ENCODE measurements at regions not wholly inside any gene's neighbourhood (a gene's known extent, or its start where the extent isn't known, plus 50 kb on each side); places are given as distances from the start of the nearest gene placed in this dataset.

GRCh38 chr21:24007592-24007991, 1599.7 kb downstream of the MRPL39 start:
- 16 to 18% methylated on average over 5 of the region's 5 CpGs for WGBS, 2 experiments (ENCODE audit: low coverage in 1 of 2, low lambda C conversion rate in 2 of 2, missing lambda C conversion rate in 2 of 2)
- Histone ChIP-seq H3K9ac (no peak overlapping the region), H3K79me2 (ENCODE audit: insufficient read depth) (no peaks in the 10 kb centered on the region), H3K27me3 (replicated peaks; ENCODE audit: insufficient read depth) (no peaks in the 10 kb centered on the region), H3K9me3 (ENCODE audit: low read depth) (peaks cover 4% of the 10 kb centered on the region), H3K27ac (no peak overlapping the region), H3K9me2 (ENCODE audit: insufficient read depth) (no peaks in the 10 kb centered on the region), H3K36me3 (ENCODE audit: low read depth) (no peaks in the 10 kb centered on the region), H4K20me1 (ENCODE audit: insufficient read depth) (no peaks in the 10 kb centered on the region), H2AFZ (no peak overlapping the region), H3K4me2 (ENCODE audit: unreplicated experiment) (no peak overlapping the region), H3K4me1 (ENCODE audit: insufficient read depth) (no peaks in the 10 kb centered on the region), H3F3A (ENCODE audit: insufficient read depth) (no peaks in the 10 kb centered on the region), H3K4me3 (no peak overlapping the region)
- no peak for DNase-seq
- no peak for TF ChIP-seq EZH2 (IDR thresholded peaks at IDR 0.05; ENCODE audit: insufficient read depth, poor library complexity, severe bottlenecking)
- no peak for TF ChIP-seq EZH2phosphoT487 (IDR thresholded peaks at IDR 0.05; ENCODE audit: insufficient read depth, low read depth)
- in situ Hi-C loops (cut with MboI): no loop called here

- Histone ChIP-seq H3K4me2 (ENCODE audit: unreplicated experiment) (no peak overlapping the region), H3F3A (ENCODE audit: insufficient read depth) (no peaks in the 10 kb centered on the region), H3K79me2 (ENCODE audit: insufficient read depth) (no peaks in the 10 kb centered on the region), H3K4me1 (ENCODE audit: insufficient read depth) (no peaks in the 10 kb centered on the region), H3K9me2 (ENCODE audit: insufficient read depth) (no peaks in the 10 kb centered on the region), H4K20me1 (ENCODE audit: insufficient read depth) (no peaks in the 10 kb centered on the region), H2AFZ (no peak overlapping the region), H3K9ac (no peak overlapping the region), H3K4me3 (no peak overlapping the region), H3K36me3 (ENCODE audit: low read depth) (no peaks in the 10 kb centered on the region), H3K27me3 (replicated peaks; ENCODE audit: insufficient read depth) (no peaks in the 10 kb centered on the region), H3K9me3 (ENCODE audit: low read depth) (no peaks in the 10 kb centered on the region), H3K27ac (no peak overlapping the region)
- in situ Hi-C loops (cut with MboI): no loop called here
- TF ChIP-seq EZH2 (IDR thresholded peaks at IDR 0.05; ENCODE audit: insufficient read depth, poor library complexity, severe bottlenecking): no peak
- no peak for TF ChIP-seq EZH2phosphoT487 (IDR thresholded peaks at IDR 0.05; ENCODE audit: insufficient read depth, low read depth)
- DNase-seq: no peak
These were observed 1620.3 kb downstream of the MRPL39 start for GRCh38 chr21:23986987-23987386.

GRCh38 chr21:23986214-23986613, 1621.1 kb downstream of the MRPL39 start:
- Histone ChIP-seq H3K36me3 (ENCODE audit: low read depth) (no peaks in the 10 kb centered on the region), H2AFZ (no peak overlapping the region), H3K4me2 (ENCODE audit: unreplicated experiment) (no peak overlapping the region), H3K4me3 (no peak overlapping the region), H4K20me1 (ENCODE audit: insufficient read depth) (no peaks in the 10 kb centered on the region), H3K9me3 (ENCODE audit: low read depth) (no peaks in the 10 kb centered on the region), H3F3A (ENCODE audit: insufficient read depth) (no peaks in the 10 kb centered on the region), H3K79me2 (ENCODE audit: insufficient read depth) (no peaks in the 10 kb centered on the region), H3K27ac (no peak overlapping the region), H3K9me2 (ENCODE audit: insufficient read depth) (no peaks in the 10 kb centered on the region), H3K4me1 (ENCODE audit: insufficient read depth) (no peaks in the 10 kb centered on the region), H3K9ac (no peak overlapping the region), H3K27me3 (replicated peaks; ENCODE audit: insufficient read depth) (no peaks in the 10 kb centered on the region)
- in situ Hi-C loops (cut with MboI): no loop called here
- no peak for DNase-seq
- TF ChIP-seq EZH2 (IDR thresholded peaks at IDR 0.05; ENCODE audit: insufficient read depth, poor library complexity, severe bottlenecking) (no peak), EZH2phosphoT487 (IDR thresholded peaks at IDR 0.05; ENCODE audit: insufficient read depth, low read depth) (no peak)
- 11 to 15% methylated on average over 2 of the region's 2 CpGs for WGBS, 2 experiments (ENCODE audit: low coverage in 1 of 2, low lambda C conversion rate in 2 of 2, missing lambda C conversion rate in 2 of 2)

GRCh38 chr21:23982546-23982945, 1624.7 kb downstream of the MRPL39 start:
- Histone ChIP-seq H3F3A (ENCODE audit: insufficient read depth) (no peaks in the 10 kb centered on the region), H3K4me3 (no peak overlapping the region), H3K27ac (no peak overlapping the region), H2AFZ (no peak overlapping the region), H3K9me3 (ENCODE audit: low read depth) (no peaks in the 10 kb centered on the region), H3K79me2 (ENCODE audit: insufficient read depth) (no peaks in the 10 kb centered on the region), H3K9ac (no peak overlapping the region), H4K20me1 (ENCODE audit: insufficient read depth) (no peaks in the 10 kb centered on the region), H3K27me3 (replicated peaks; ENCODE audit: insufficient read depth) (no peaks in the 10 kb centered on the region), H3K4me1 (ENCODE audit: insufficient read depth) (no peaks in the 10 kb centered on the region), H3K4me2 (ENCODE audit: unreplicated experiment) (no peak overlapping the region), H3K36me3 (ENCODE audit: low read depth) (no peaks in the 10 kb centered on the region), H3K9me2 (ENCODE audit: insufficient read depth) (no peaks in the 10 kb centered on the region)
- TF ChIP-seq EZH2phosphoT487 (IDR thresholded peaks at IDR 0.05; ENCODE audit: insufficient read depth, low read depth) (no peak), EZH2 (IDR thresholded peaks at IDR 0.05; ENCODE audit: insufficient read depth, poor library complexity, severe bottlenecking) (no peak)
- in situ Hi-C loops (cut with MboI): no loop called here
- WGBS, 2 experiments (ENCODE audit: low coverage in 1 of 2, low lambda C conversion rate in 2 of 2, missing lambda C conversion rate in 2 of 2): 0 to 2% methylated on average over 4 of the region's 4 CpGs
- no peak for DNase-seq

- no peaks in the 10 kb centered on the region for H3K4me1 ChIP-seq (ENCODE audit: insufficient read depth)
- no peak for TF ChIP-seq EZH2 (IDR thresholded peaks at IDR 0.05; ENCODE audit: insufficient read depth, poor library complexity, severe bottlenecking)
- no peak for TF ChIP-seq EZH2phosphoT487 (IDR thresholded peaks at IDR 0.05; ENCODE audit: insufficient read depth, low read depth)
- peaks cover 3% of the 10 kb centered on the region for H3K9me3 ChIP-seq (ENCODE audit: low read depth)
- in situ Hi-C loops (cut with MboI): no loop called here
- no peaks in the 10 kb centered on the region for H4K20me1 ChIP-seq (ENCODE audit: insufficient read depth)
- no peak overlapping the region for H3K4me2 ChIP-seq (ENCODE audit: unreplicated experiment)
- H2AFZ ChIP-seq: no peak overlapping the region
- no peaks in the 10 kb centered on the region for H3K36me3 ChIP-seq (ENCODE audit: low read depth)
- H3F3A ChIP-seq (ENCODE audit: insufficient read depth): no peaks in the 10 kb centered on the region
- H3K9ac ChIP-seq: no peak overlapping the region
- 0 to 1% methylated on average over 2 of the region's 2 CpGs for WGBS, 2 experiments (ENCODE audit: low coverage in 1 of 2, low lambda C conversion rate in 2 of 2, missing lambda C conversion rate in 2 of 2)
- no peak overlapping the region for H3K4me3 ChIP-seq
- no peak for DNase-seq
- H3K27me3 ChIP-seq (replicated peaks; ENCODE audit: insufficient read depth): no peaks in the 10 kb centered on the region
- no peaks in the 10 kb centered on the region for H3K9me2 ChIP-seq (ENCODE audit: insufficient read depth)
- no peaks in the 10 kb centered on the region for H3K79me2 ChIP-seq (ENCODE audit: insufficient read depth)
- no peak overlapping the region for H3K27ac ChIP-seq
These were observed 1629.3 kb downstream of the MRPL39 start for GRCh38 chr21:23977971-23978370.

All from GM23248 (cell line).